ENCODE measurements at regions not wholly inside any gene's neighbourhood (a gene's known extent, or its start where the extent isn't known, plus 50 kb on each side); places are given as distances from the start of the nearest gene placed in this dataset.
"Not testable (repeated sequence)": the region's sequence is repeated elsewhere in the genome, so short reads cannot be mapped to it uniquely, and the experiment has no call there.

GRCh38 chr11:46208803-46209202 lies 68.7 kb upstream of the CREB3L1 start:
- TF ChIP-seq, protein P1, sequence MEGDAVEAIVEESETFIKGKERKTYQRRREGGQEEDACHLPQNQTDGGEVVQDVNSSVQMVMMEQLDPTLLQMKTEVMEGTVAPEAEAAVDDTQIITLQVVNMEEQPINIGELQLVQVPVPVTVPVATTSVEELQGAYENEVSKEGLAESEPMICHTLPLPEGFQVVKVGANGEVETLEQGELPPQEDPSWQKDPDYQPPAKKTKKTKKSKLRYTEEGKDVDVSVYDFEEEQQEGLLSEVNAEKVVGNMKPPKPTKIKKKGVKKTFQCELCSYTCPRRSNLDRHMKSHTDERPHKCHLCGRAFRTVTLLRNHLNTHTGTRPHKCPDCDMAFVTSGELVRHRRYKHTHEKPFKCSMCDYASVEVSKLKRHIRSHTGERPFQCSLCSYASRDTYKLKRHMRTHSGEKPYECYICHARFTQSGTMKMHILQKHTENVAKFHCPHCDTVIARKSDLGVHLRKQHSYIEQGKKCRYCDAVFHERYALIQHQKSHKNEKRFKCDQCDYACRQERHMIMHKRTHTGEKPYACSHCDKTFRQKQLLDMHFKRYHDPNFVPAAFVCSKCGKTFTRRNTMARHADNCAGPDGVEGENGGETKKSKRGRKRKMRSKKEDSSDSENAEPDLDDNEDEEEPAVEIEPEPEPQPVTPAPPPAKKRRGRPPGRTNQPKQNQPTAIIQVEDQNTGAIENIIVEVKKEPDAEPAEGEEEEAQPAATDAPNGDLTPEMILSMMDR (IDR thresholded peaks at IDR 0.05; ENCODE audit: borderline replicate concordance, extremely low read depth, low read length, poor library complexity, severe bottlenecking) = no peak
- no peak for TF ChIP-seq EZH2 (IDR thresholded peaks at IDR 0.05; ENCODE audit: borderline replicate concordance, low read depth, low read length, severe bottlenecking)
- Histone ChIP-seq H3K4me1 (ENCODE audit: insufficient read depth, low read length) (no peaks in the 10 kb centered on the region), H3K27me3 (ENCODE audit: insufficient read depth, low read length, poor library complexity) (peaks cover 3% of the 10 kb centered on the region), H3K79me2 (ENCODE audit: insufficient read depth, low read length) (no peaks in the 10 kb centered on the region), H3K4me3 (ENCODE audit: low read depth in 1 of 2, low read length in 2 of 2) (no peak overlapping the region), H3K4me2 (ENCODE audit: insufficient read depth, low read length) (no peak overlapping the region), H4K20me1 (ENCODE audit: insufficient read depth, low read length) (no peaks in the 10 kb centered on the region), H3K9me3 (ENCODE audit: insufficient read depth, low read length, severe bottlenecking) (no peaks in the 10 kb centered on the region), H3K36me3 (ENCODE audit: insufficient read depth, low read length) (no peaks in the 10 kb centered on the region), H2AFZ (ENCODE audit: low read depth, low read length) (no peak overlapping the region), H3K27ac (ENCODE audit: low read length) (no peak overlapping the region), H3K9ac (ENCODE audit: low read depth, low read length) (no peak overlapping the region)
- ATAC-seq (ENCODE audit: insufficient read depth, low read depth) (no peak), DNase-seq (no peak)

GRCh38 chr11:46207270-46207669 lies 70.2 kb upstream of the CREB3L1 start:
- ATAC-seq (ENCODE audit: insufficient read depth, low read depth) (no peak), DNase-seq (no peak)
- no peak for TF ChIP-seq EZH2 (IDR thresholded peaks at IDR 0.05; ENCODE audit: borderline replicate concordance, low read depth, low read length, severe bottlenecking)
- TF ChIP-seq, protein P1 (IDR thresholded peaks at IDR 0.05; ENCODE audit: borderline replicate concordance, extremely low read depth, low read length, poor library complexity, severe bottlenecking) = no peak

DNA sequence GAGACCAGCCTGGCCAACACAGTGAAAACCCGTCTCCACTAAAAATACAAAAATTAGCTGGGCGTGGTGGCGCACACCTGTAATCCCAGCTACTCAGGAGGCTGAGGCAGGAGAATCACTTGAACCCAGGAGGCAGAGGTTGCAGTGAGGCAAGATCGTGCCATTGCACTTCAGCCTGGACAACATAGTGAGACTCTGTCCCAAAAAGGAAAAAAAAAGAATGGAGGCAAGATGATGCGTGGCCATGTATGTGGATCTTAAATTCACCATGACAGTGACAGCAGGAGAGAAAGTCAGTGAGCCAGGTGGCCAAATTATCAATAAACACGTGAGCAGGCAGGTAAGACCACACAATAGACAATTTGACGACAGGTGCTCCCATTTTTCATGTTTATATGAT lies 73.0 kb upstream of the CREB3L1 start:
- not testable (repeated sequence) for H3K4me3 ChIP-seq (ENCODE audit: low read depth in 1 of 2, low read length in 2 of 2)

More at GRCh38 chr11:46207270-46207669, 70.2 kb upstream of the CREB3L1 start:
- Histone ChIP-seq H3K9me3 (ENCODE audit: insufficient read depth, low read length, severe bottlenecking) (no peaks in the 10 kb centered on the region), H3K4me3 (ENCODE audit: low read depth in 1 of 2, low read length in 2 of 2) (no peak overlapping the region), H3K4me1 (ENCODE audit: insufficient read depth, low read length) (no peaks in the 10 kb centered on the region), H3K27me3 (ENCODE audit: insufficient read depth, low read length, poor library complexity) (peaks cover 4% of the 10 kb centered on the region), H3K79me2 (ENCODE audit: insufficient read depth, low read length) (no peaks in the 10 kb centered on the region), H4K20me1 (ENCODE audit: insufficient read depth, low read length) (no peaks in the 10 kb centered on the region), H3K4me2 (ENCODE audit: insufficient read depth, low read length) (no peak overlapping the region), H3K27ac (ENCODE audit: low read length) (no peak overlapping the region), H3K9ac (ENCODE audit: low read depth, low read length) (no peak overlapping the region), H2AFZ (ENCODE audit: low read depth, low read length) (no peak overlapping the region), H3K36me3 (ENCODE audit: insufficient read depth, low read length) (no peaks in the 10 kb centered on the region)

DNA sequence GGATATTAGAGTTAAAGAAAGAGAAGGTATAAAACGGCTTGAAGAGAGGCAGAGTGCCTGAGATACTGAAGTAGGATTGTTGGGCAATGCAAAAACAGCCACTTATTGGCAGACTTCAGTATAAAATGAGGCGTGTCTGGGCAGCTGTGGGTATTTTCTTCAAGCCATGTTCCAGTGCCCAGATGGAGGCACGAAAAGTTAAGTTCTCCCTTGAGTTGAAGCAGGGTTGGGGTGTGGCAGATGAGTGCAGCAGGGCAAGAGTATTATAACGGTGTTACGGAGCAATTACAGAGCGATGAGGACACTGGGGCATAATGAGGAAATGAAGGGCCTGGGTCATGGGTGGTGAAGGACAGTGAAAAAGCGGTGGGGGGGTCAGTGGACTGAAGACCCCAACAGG lies 73.7 kb upstream of the CREB3L1 start:
- Histone ChIP-seq H4K20me1 (ENCODE audit: insufficient read depth, low read length) (no peaks in the 10 kb centered on the region), H3K9me3 (ENCODE audit: insufficient read depth, low read length, severe bottlenecking) (no peaks in the 10 kb centered on the region), H3K27ac (ENCODE audit: low read length) (no peak overlapping the region), H3K4me2 (ENCODE audit: insufficient read depth, low read length) (no peak overlapping the region), H2AFZ (ENCODE audit: low read depth, low read length) (no peak overlapping the region), H3K79me2 (ENCODE audit: insufficient read depth, low read length) (no peaks in the 10 kb centered on the region), H3K36me3 (ENCODE audit: insufficient read depth, low read length) (no peaks in the 10 kb centered on the region), H3K27me3 (ENCODE audit: insufficient read depth, low read length, poor library complexity) (peaks cover 24% of the 10 kb centered on the region), H3K9ac (ENCODE audit: low read depth, low read length) (no peak overlapping the region), H3K4me1 (ENCODE audit: insufficient read depth, low read length) (no peaks in the 10 kb centered on the region), H3K4me3 (ENCODE audit: low read depth in 1 of 2, low read length in 2 of 2) (no peak overlapping the region)
- no peak for ATAC-seq (ENCODE audit: insufficient read depth, low read depth)
- no peak for DNase-seq
- TF ChIP-seq, protein P1 (IDR thresholded peaks at IDR 0.05; ENCODE audit: borderline replicate concordance, extremely low read depth, low read length, poor library complexity, severe bottlenecking) = no peak
- TF ChIP-seq EZH2 (IDR thresholded peaks at IDR 0.05; ENCODE audit: borderline replicate concordance, low read depth, low read length, severe bottlenecking) = no peak

More for the DNA sequence above, 73.0 kb upstream of the CREB3L1 start:
- H2AFZ ChIP-seq (ENCODE audit: low read depth, low read length); H3K27ac ChIP-seq (ENCODE audit: low read length); H3K4me2 ChIP-seq (ENCODE audit: insufficient read depth, low read length); H4K20me1 ChIP-seq (ENCODE audit: insufficient read depth, low read length); ATAC-seq (ENCODE audit: insufficient read depth, low read depth); DNase-seq; H3K9ac ChIP-seq (ENCODE audit: low read depth, low read length); H3K9me3 ChIP-seq (ENCODE audit: insufficient read depth, low read length, severe bottlenecking); H3K36me3 ChIP-seq (ENCODE audit: insufficient read depth, low read length); H3K4me1 ChIP-seq (ENCODE audit: insufficient read depth, low read length); H3K79me2 ChIP-seq (ENCODE audit: insufficient read depth, low read length): not testable (repeated sequence)
- peaks cover 21% of the 10 kb centered on the region for H3K27me3 ChIP-seq (ENCODE audit: insufficient read depth, low read length, poor library complexity)
